Type B pancreatic cell (in vitro differentiated cells): ENCODE measurements at regions not wholly inside any gene's neighbourhood (a gene's known extent, or its start where the extent isn't known, plus 50 kb on each side); places are given as distances from the start of the nearest gene placed in this dataset.
A peak's percentile ranks its signal among the peaks of the same experiment; 100 is the strongest.

Source experiments
- DNase-seq: peaks from one replicate; pipeline ENCODE4 v3.0.0; 2021; ENCODE audit warnings: mixed read lengths; ENCODE audit not compliant: unreplicated experiment; ENCODE audit errors: extremely low spot score
- H3K27ac Mint-ChIP-seq: 2 replicates; pipeline ENCODE4 v1.8.0; 2021; ENCODE audit warnings: mild to moderate bottlenecking, mixed read lengths
- H3K27me3 Mint-ChIP-seq: 2 replicates; pipeline ENCODE4 v1.8.0; 2021; ENCODE audit warnings: mixed read lengths
- H3K36me3 Mint-ChIP-seq: 2 replicates; pipeline ENCODE4 v1.8.0; 2021; ENCODE audit warnings: mixed read lengths
- H3K4me1 Mint-ChIP-seq: one replicate; pipeline ENCODE4 v1.8.0; 2021; ENCODE audit warnings: mixed read lengths; ENCODE audit not compliant: unreplicated experiment
- H3K4me3 Mint-ChIP-seq: 2 replicates; pipeline ENCODE4 v1.8.0; 2021; ENCODE audit warnings: mild to moderate bottlenecking, mixed read lengths
- H3K9me3 Mint-ChIP-seq: 2 replicates; pipeline ENCODE4 v1.8.0; 2021; ENCODE audit warnings: mixed read lengths
- CTCF ChIP-seq: fragments of 200-600 bp; sonication (generic); conservative IDR thresholded peaks from 2 replicates; pipeline ENCODE4 v1.5.0; 2021; ENCODE audit warnings: antibody characterized with exemption, mild to moderate bottlenecking

GRCh38 chr2:177332992-177333388 is 59.6 kb upstream of the AGPS start:
- H3K4me3 Mint-ChIP-seq: no peak overlapping the region
- no peak overlapping the region for H3K27ac Mint-ChIP-seq

GRCh38 chr2:177334940-177335543 is 57.5 kb upstream of the AGPS start:
- peaks cover 7% of the 10 kb centered on the region for H3K36me3 Mint-ChIP-seq
- H3K27ac Mint-ChIP-seq: no peak overlapping the region
- H3K9me3 Mint-ChIP-seq: no peaks in the 10 kb centered on the region
- no peaks in the 10 kb centered on the region for H3K27me3 Mint-ChIP-seq
- H3K4me1 Mint-ChIP-seq: peaks cover 28% of the 10 kb centered on the region
- TF ChIP-seq CTCF: peak; percentile 98
- H3K4me3 Mint-ChIP-seq: no peak overlapping the region
- DNase-seq: no peak

More at GRCh38 chr2:177332992-177333388, 59.6 kb upstream of the AGPS start:
- DNase-seq: no peak
- no peaks in the 10 kb centered on the region for H3K27me3 Mint-ChIP-seq
- peaks cover 32% of the 10 kb centered on the region for H3K4me1 Mint-ChIP-seq
- H3K36me3 Mint-ChIP-seq: peaks cover 4% of the 10 kb centered on the region
- no peaks in the 10 kb centered on the region for H3K9me3 Mint-ChIP-seq
- TF ChIP-seq CTCF: no peak

GRCh38 chr2:177335917-177336450 is 56.6 kb upstream of the AGPS start:
- Mint-ChIP-seq H3K27me3 (no peaks in the 10 kb centered on the region), H3K4me1 (peaks cover 28% of the 10 kb centered on the region), H3K27ac (no peak overlapping the region)

GRCh38 chr2:177338177-177338721 is 54.3 kb upstream of the AGPS start:
- no peak overlapping the region for H3K4me3 Mint-ChIP-seq
- TF ChIP-seq CTCF: no peak
- no peak overlapping the region for H3K27ac Mint-ChIP-seq
- no peak for DNase-seq
- peaks cover 12% of the 10 kb centered on the region for H3K4me1 Mint-ChIP-seq
- no peaks in the 10 kb centered on the region for H3K9me3 Mint-ChIP-seq
- peaks cover 3% of the 10 kb centered on the region for H3K36me3 Mint-ChIP-seq
- no peaks in the 10 kb centered on the region for H3K27me3 Mint-ChIP-seq

More at GRCh38 chr2:177335917-177336450, 56.6 kb upstream of the AGPS start:
- H3K36me3 Mint-ChIP-seq: peaks cover 7% of the 10 kb centered on the region
- no peak overlapping the region for H3K4me3 Mint-ChIP-seq
- no peak for TF ChIP-seq CTCF
- DNase-seq: no peak
- H3K9me3 Mint-ChIP-seq: no peaks in the 10 kb centered on the region

GRCh38 chr2:177340158-177340557 is 52.4 kb upstream of the AGPS start:
- Mint-ChIP-seq H3K9me3 (no peaks in the 10 kb centered on the region), H3K27ac (no peak overlapping the region), H3K36me3 (peaks cover 3% of the 10 kb centered on the region), H3K4me1 (peaks cover 6% of the 10 kb centered on the region), H3K27me3 (no peaks in the 10 kb centered on the region), H3K4me3 (no peak overlapping the region)
- TF ChIP-seq CTCF: no peak
- no peak for DNase-seq
